B cell (primary cell): ENCODE measurements at regions not wholly inside any gene's neighbourhood (a gene's known extent, or its start where the extent isn't known, plus 50 kb on each side); places are given as distances from the start of the nearest gene placed in this dataset.

Experiments
- ATAC-seq: fragments of 200-7000 bp; cut with Tn5 transposase; one replicate; pipeline ENCODE4 v1.10.0; 2021; ENCODE audit warnings: low read depth, mild to moderate bottlenecking, moderate number of reproducible peaks, moderate library complexity
- CTCF ChIA-PET: fragments of 350-600 bp; sonication (Branson Sonifier 250); formaldehyde crosslinking; loops from one replicate; lab custom pipeline; 2021; ENCODE audit warnings: antibody characterized with exemption, inconsistent platforms; lab: Charles Lee
- POLR2A ChIA-PET: fragments of 350-600 bp; sonication (Branson Sonifier 250); formaldehyde crosslinking; loops from one replicate; lab custom pipeline; 2021; ENCODE audit warnings: antibody characterized with exemption; lab: Charles Lee
- DNase-seq: peaks from one replicate; pipeline ENCODE4 v3.0.0; 2013
- H2AFZ ChIP-seq: 2 replicates; pipeline ENCODE4 v1.6.1; 2012; ENCODE audit warnings: mild to moderate bottlenecking, low read depth, low read length; ENCODE audit not compliant: insufficient read depth, poor library complexity, severe bottlenecking
- H3K27ac ChIP-seq, 2 donors: 1 replicate in 1 of 2; 2 replicates in 1 of 2; pipeline ENCODE4 v1.5.1; 2012 to 2013; ENCODE audit warnings: low read length in 2 of 2, mild to moderate bottlenecking in 2 of 2, moderate library complexity in 1 of 2
- H3K27me3 ChIP-seq, 4 experiments: fragments of 200-600 bp in 1 of 4; sonication (generic) in 1 of 4; replicated peaks in 1 of 4; 1 replicate in 2 of 4; 2 replicates in 2 of 4; pipeline versions ENCODE4 v1.6.1 to v1.7.0; 2013 to 2016; ENCODE audit warnings: low read length in 3 of 4, mild to moderate bottlenecking in 2 of 4, mixed read lengths in 1 of 4, moderate library complexity in 1 of 4; ENCODE audit not compliant: insufficient read depth in 4 of 4, control insufficient read depth in 3 of 4; ENCODE audit errors: control extremely low read depth in 1 of 4
- H3K36me3 ChIP-seq, 2 experiments: replicated peaks in 1 of 2; 1 replicate in 1 of 2; 2 replicates in 1 of 2; pipeline versions ENCODE4 v1.6.1 to v1.7.1; 2013; ENCODE audit warnings: low read length in 1 of 2; ENCODE audit not compliant: insufficient read depth in 2 of 2, control insufficient read depth in 1 of 2; ENCODE audit errors: control extremely low read depth in 1 of 2, extremely low read depth in 1 of 2
- H3K4me1 ChIP-seq, 2 donors: fragments of 200-600 bp in 1 of 2; sonication (generic) in 1 of 2; 1 replicate in 1 of 2; 2 replicates in 1 of 2; pipeline versions ENCODE4 v1.5.1 to v1.6.1; 2013 to 2017; ENCODE audit warnings: low read length in 2 of 2; ENCODE audit not compliant: control insufficient read depth in 2 of 2, insufficient read depth in 2 of 2
- H3K4me2 ChIP-seq: replicated peaks from 2 replicates; pipeline ENCODE3; 2012; ENCODE audit warnings: mild to moderate bottlenecking, low read depth, low read length; ENCODE audit not compliant: poor library complexity, severe bottlenecking
- H3K4me3 ChIP-seq, 5 experiments: fragments of 200-600 bp in 1 of 5; sonication (generic) in 1 of 5; 1 replicate in 3 of 5; 2 replicates in 2 of 5; pipeline versions ENCODE4 v1.5.1 to v1.7.0; 2011 to 2016; ENCODE audit warnings: low read length in 4 of 5, mild to moderate bottlenecking in 4 of 5, low read depth in 2 of 5, control low read depth in 1 of 5, moderate library complexity in 1 of 5; ENCODE audit not compliant: insufficient read depth in 1 of 5; ENCODE audit errors: control extremely low read depth in 1 of 5, extremely low read depth in 1 of 5
- H3K79me2 ChIP-seq: fragments of 200-600 bp; sonication (generic); one replicate; pipeline ENCODE4 v1.6.0; 2016; ENCODE audit warnings: low read length; ENCODE audit not compliant: control insufficient read depth, insufficient read depth
- H3K9ac ChIP-seq: fragments of 200-600 bp; sonication (generic); 2 replicates; pipeline ENCODE4 v1.6.1; 2017; ENCODE audit warnings: mild to moderate bottlenecking, low read length, moderate library complexity
- H3K9me3 ChIP-seq, 3 donors: one replicate each; pipeline versions ENCODE4 v1.6.1 to v1.7.1; 2013; ENCODE audit warnings: low read length in 2 of 3; ENCODE audit not compliant: control insufficient read depth in 2 of 3, insufficient read depth in 1 of 3; ENCODE audit errors: control extremely low read depth in 1 of 3
- H4K20me1 ChIP-seq: 2 replicates; pipeline ENCODE4 v1.6.0; 2012; ENCODE audit warnings: mild to moderate bottlenecking, low read length; ENCODE audit not compliant: insufficient read depth, control insufficient read depth, poor library complexity, severe bottlenecking
- H3K27ac Mint-ChIP-seq: one replicate; pipeline ENCODE4 v1.8.0; 2021; ENCODE audit warnings: mixed read lengths
- H3K27me3 Mint-ChIP-seq: one replicate; pipeline ENCODE4 v1.8.0; 2021; ENCODE audit warnings: mixed read lengths
- H3K4me1 Mint-ChIP-seq: one replicate; pipeline ENCODE4 v1.8.0; 2021; ENCODE audit warnings: mixed read lengths
- H3K4me3 Mint-ChIP-seq: one replicate; pipeline ENCODE4 v1.8.0; 2021; ENCODE audit warnings: mixed read lengths
- H3K9me3 Mint-ChIP-seq: one replicate; pipeline ENCODE4 v1.8.0; 2022; ENCODE audit warnings: mixed read lengths; ENCODE audit not compliant: insufficient read depth
- EZH2 ChIP-seq: IDR thresholded peaks from 2 replicates; pipeline ENCODE4 v1.6.1; 2012; ENCODE audit warnings: borderline replicate concordance, low read depth, mild to moderate bottlenecking, moderate library complexity, low read length; ENCODE audit not compliant: insufficient read depth, poor library complexity, severe bottlenecking
- WGBS: methylation state at CpG from one replicate; pipeline ENCODE4 v1.1.5; 2013; ENCODE audit warnings: missing lambda C conversion rate; ENCODE audit not compliant: insufficient coverage; 5-methylcytosine and 5-hydroxymethylcytosine counted together
- intact Hi-C: fragments of 100-400 bp; cut with micrococcal nuclease; formaldehyde crosslinking; loops from one replicate; pipeline ENCODE4 v1.10.0; 2022
- TF ChIP-seq, protein P1 (sequence below): fragments of 200-600 bp; IDR thresholded peaks from one replicate; pipeline ENCODE4 v1.8.0; 2022; ENCODE audit warnings: antibody characterized with exemption, mild to moderate bottlenecking

DNA sequence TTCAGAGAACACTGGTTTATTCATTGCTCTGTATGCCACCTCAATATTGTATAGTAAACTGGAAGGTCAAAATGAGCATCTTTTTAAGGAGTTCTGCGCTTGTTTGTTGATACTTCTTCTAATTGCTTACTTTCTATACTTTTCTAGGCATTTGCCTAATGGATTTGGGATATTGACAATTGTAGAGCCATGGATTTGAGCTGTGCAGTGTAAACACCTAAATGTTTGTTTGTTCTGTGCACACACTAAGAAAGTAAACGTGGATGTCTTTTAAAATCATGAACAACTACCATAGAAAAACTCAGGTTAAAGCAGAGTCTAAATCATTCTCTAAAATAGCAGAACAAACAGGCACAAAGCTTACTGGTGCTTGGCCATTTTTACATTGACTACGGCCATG is 436.6 kb upstream of the GBE1 start:
- no peaks in the 10 kb centered on the region for H3K9me3 Mint-ChIP-seq
- Histone ChIP-seq H3K4me1 (no peaks in the 10 kb centered on the region), H3K9me3 (no peaks in the 10 kb centered on the region), H3K4me3 (no peak overlapping the region), H3K36me3 (no peaks in the 10 kb centered on the region), H3K4me2 (no peak overlapping the region), H3K9ac (no peak overlapping the region), H3K27me3 (no peaks in the 10 kb centered on the region), H3K79me2 (no peaks in the 10 kb centered on the region), H3K27ac (no peak overlapping the region), H2AFZ (no peak overlapping the region), H4K20me1 (no peaks in the 10 kb centered on the region)
- intact Hi-C loops, result no loop called here
- ChIA-PET POLR2A (no interaction called here), CTCF (no interaction called here)
- no peak for ATAC-seq
- no peaks in the 10 kb centered on the region for H3K4me1 Mint-ChIP-seq
- no peak overlapping the region for H3K27ac Mint-ChIP-seq
- DNase-seq, result no peak
- no peaks in the 10 kb centered on the region for H3K27me3 Mint-ChIP-seq
- TF ChIP-seq, protein P1, sequence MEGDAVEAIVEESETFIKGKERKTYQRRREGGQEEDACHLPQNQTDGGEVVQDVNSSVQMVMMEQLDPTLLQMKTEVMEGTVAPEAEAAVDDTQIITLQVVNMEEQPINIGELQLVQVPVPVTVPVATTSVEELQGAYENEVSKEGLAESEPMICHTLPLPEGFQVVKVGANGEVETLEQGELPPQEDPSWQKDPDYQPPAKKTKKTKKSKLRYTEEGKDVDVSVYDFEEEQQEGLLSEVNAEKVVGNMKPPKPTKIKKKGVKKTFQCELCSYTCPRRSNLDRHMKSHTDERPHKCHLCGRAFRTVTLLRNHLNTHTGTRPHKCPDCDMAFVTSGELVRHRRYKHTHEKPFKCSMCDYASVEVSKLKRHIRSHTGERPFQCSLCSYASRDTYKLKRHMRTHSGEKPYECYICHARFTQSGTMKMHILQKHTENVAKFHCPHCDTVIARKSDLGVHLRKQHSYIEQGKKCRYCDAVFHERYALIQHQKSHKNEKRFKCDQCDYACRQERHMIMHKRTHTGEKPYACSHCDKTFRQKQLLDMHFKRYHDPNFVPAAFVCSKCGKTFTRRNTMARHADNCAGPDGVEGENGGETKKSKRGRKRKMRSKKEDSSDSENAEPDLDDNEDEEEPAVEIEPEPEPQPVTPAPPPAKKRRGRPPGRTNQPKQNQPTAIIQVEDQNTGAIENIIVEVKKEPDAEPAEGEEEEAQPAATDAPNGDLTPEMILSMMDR, result no peak
- no peak for TF ChIP-seq EZH2
- no peak overlapping the region for H3K4me3 Mint-ChIP-seq
- no CpG with 5 or more reads among the region's 3 CpGs for WGBS

GRCh38 chr3:82196645-82197044 is 435.2 kb upstream of the GBE1 start:
- H3K9me3 Mint-ChIP-seq, result no peaks in the 10 kb centered on the region
- TF ChIP-seq, protein P1, result no peak
- no peak for TF ChIP-seq EZH2
- no peak overlapping the region for H3K27ac Mint-ChIP-seq
- Histone ChIP-seq H3K79me2 (no peaks in the 10 kb centered on the region), H3K36me3 (no peaks in the 10 kb centered on the region), H2AFZ (no peak overlapping the region), H3K4me3 (no peak overlapping the region), H3K27me3 (no peaks in the 10 kb centered on the region), H3K9me3 (no peaks in the 10 kb centered on the region), H3K9ac (no peak overlapping the region), H4K20me1 (no peaks in the 10 kb centered on the region), H3K4me2 (no peak overlapping the region), H3K27ac (no peak overlapping the region), H3K4me1 (no peaks in the 10 kb centered on the region)
- H3K4me3 Mint-ChIP-seq, result no peak overlapping the region
- no peaks in the 10 kb centered on the region for H3K4me1 Mint-ChIP-seq
- intact Hi-C loops, result no loop called here
- H3K27me3 Mint-ChIP-seq, result no peaks in the 10 kb centered on the region
- DNase-seq (no peak), ATAC-seq (no peak)
- POLR2A ChIA-PET, result no interaction called here
- CTCF ChIA-PET, result no interaction called here
